IMR-90 (cell line): ENCODE measurements at regions not wholly inside any gene's neighbourhood (a gene's known extent, or its start where the extent isn't known, plus 50 kb on each side); places are given as distances from the start of the nearest gene placed in this dataset.

Source experiments
- ATAC-seq: fragments of 200-7000 bp; cut with Tn5 transposase; 2 replicates; pipeline ENCODE4 v1.9.1; 2020; ENCODE audit warnings: low read depth, mild to moderate bottlenecking, moderate library complexity
- BruUV-seq: library from RNA; stranded (reverse); fragments of 400-500 nt; replicated peaks from 2 replicates; lab custom pipeline; 2021; lab: Mats Ljungman, UMichigan
- CTCF ChIA-PET: fragments of 300-600 bp; formaldehyde crosslinking; extraction: SDS; loops from one replicate; lab custom pipeline; 2021; ENCODE audit warnings: antibody characterized with exemption; lab: Yijun Ruan, JAX
- POLR2A ChIA-PET: fragments of 300-600 bp; sonication (Branson Sonifier 250); formaldehyde crosslinking; loops from one replicate; lab custom pipeline; 2022; ENCODE audit warnings: antibody characterized with exemption; ENCODE audit not compliant: unreplicated experiment; lab: Charles Lee
- DNase-seq: peaks from one replicate; pipeline ENCODE4 v3.0.0; 2013
- H2AFZ ChIP-seq: replicated peaks from 2 replicates; pipeline ENCODE3; 2013; ENCODE audit warnings: low read length, mild to moderate bottlenecking; ENCODE audit not compliant: poor library complexity
- H2AK5ac ChIP-seq: 2 replicates; pipeline ENCODE4 v1.6.1; 2013; ENCODE audit warnings: low read depth, low read length, inconsistent platforms
- H2AK9ac ChIP-seq: replicated peaks from 2 replicates; pipeline ENCODE3; 2013; ENCODE audit warnings: mild to moderate bottlenecking, low read depth, low read length, moderate library complexity; ENCODE audit not compliant: poor library complexity
- H2BK120ac ChIP-seq: 2 replicates; pipeline ENCODE4 v1.6.1; 2013; ENCODE audit warnings: low read depth, low read length, inconsistent platforms
- H2BK15ac ChIP-seq: 3 replicates; pipeline ENCODE4 v1.6.1; 2013; ENCODE audit warnings: low read depth, low read length, inconsistent platforms
- H2BK20ac ChIP-seq: 2 replicates; pipeline ENCODE4 v1.6.1; 2013; ENCODE audit warnings: low read depth, mild to moderate bottlenecking, inconsistent platforms, low read length, moderate library complexity
- H2BK5ac ChIP-seq: 2 replicates; pipeline ENCODE4 v1.6.1; 2013; ENCODE audit warnings: mild to moderate bottlenecking, low read depth, low read length, inconsistent platforms; ENCODE audit not compliant: poor library complexity, severe bottlenecking
- H3K14ac ChIP-seq: replicated peaks from 2 replicates; pipeline ENCODE4 v1.6.1; 2013; ENCODE audit warnings: low read depth, low read length, inconsistent platforms
- H3K18ac ChIP-seq: 2 replicates; pipeline ENCODE4 v1.6.1; 2013; ENCODE audit warnings: low read depth, low read length, control low read depth
- H3K23ac ChIP-seq: 2 replicates; pipeline ENCODE4 v1.6.1; 2013; ENCODE audit warnings: low read depth, low read length, inconsistent platforms
- H3K27ac ChIP-seq: 2 replicates; pipeline ENCODE4 v1.5.1; 2013; ENCODE audit warnings: mild to moderate bottlenecking, control low read depth, low read length; ENCODE audit not compliant: insufficient read depth
- H3K27me3 ChIP-seq: 2 replicates; pipeline ENCODE4 v1.6.1; 2013; ENCODE audit warnings: low read length; ENCODE audit not compliant: control insufficient read depth, insufficient read depth
- H3K36me3 ChIP-seq: 2 replicates; pipeline ENCODE4 v1.6.1; 2013; ENCODE audit warnings: low read length, mixed read lengths; ENCODE audit not compliant: control insufficient read depth, insufficient read depth
- H3K4ac ChIP-seq: 2 replicates; pipeline ENCODE4 v1.6.1; 2013; ENCODE audit warnings: low read depth, low read length, inconsistent platforms
- H3K4me1 ChIP-seq: 2 replicates; pipeline ENCODE4 v1.6.1; 2013; ENCODE audit warnings: low read length, mixed read lengths; ENCODE audit not compliant: control insufficient read depth, insufficient read depth
- H3K4me2 ChIP-seq: 2 replicates; pipeline ENCODE4 v1.6.1; 2013; ENCODE audit warnings: low read depth, mild to moderate bottlenecking, control low read depth, low read length, moderate library complexity
- H3K4me3 ChIP-seq: 2 replicates; pipeline ENCODE4 v1.5.1; 2013; ENCODE audit warnings: low read depth, mild to moderate bottlenecking, control low read depth, low read length, moderate library complexity; ENCODE audit not compliant: insufficient read depth
- H3K56ac ChIP-seq: 2 replicates; pipeline ENCODE4 v1.6.1; 2013; ENCODE audit warnings: low read length, inconsistent platforms; ENCODE audit not compliant: insufficient read depth; ENCODE audit errors: extremely low read depth
- H3K79me1 ChIP-seq, 2 experiments: 2 replicates each; pipeline ENCODE4 v1.6.1; 2013; ENCODE audit warnings: low read length in 2 of 2, inconsistent platforms in 1 of 2, low read depth in 1 of 2
- H3K9ac ChIP-seq: 2 replicates; pipeline ENCODE4 v1.6.1; 2013; ENCODE audit warnings: low read depth, low read length, control low read depth
- H3K9me1 ChIP-seq: 2 replicates; pipeline ENCODE4 v1.6.1; 2013; ENCODE audit warnings: low read length, inconsistent platforms; ENCODE audit not compliant: insufficient read depth
- H3K9me3 ChIP-seq: 2 replicates; pipeline ENCODE4 v1.6.1; 2013; ENCODE audit warnings: low read length; ENCODE audit not compliant: control insufficient read depth, insufficient read depth
- H4K20me1 ChIP-seq: 2 replicates; pipeline ENCODE4 v1.6.1; 2013; ENCODE audit warnings: low read length, inconsistent platforms; ENCODE audit not compliant: insufficient read depth
- H4K5ac ChIP-seq: 2 replicates; pipeline ENCODE4 v1.6.1; 2013; ENCODE audit warnings: mild to moderate bottlenecking, low read depth, low read length, control low read depth
- H4K8ac ChIP-seq, 2 experiments: 2 replicates each; pipeline ENCODE4 v1.6.1; 2013; ENCODE audit warnings: low read depth in 2 of 2, low read length in 2 of 2, control low read depth in 1 of 2, inconsistent platforms in 1 of 2
- H4K91ac ChIP-seq: 2 replicates; pipeline ENCODE4 v1.6.1; 2013; ENCODE audit warnings: low read depth, low read length, inconsistent platforms; ENCODE audit not compliant: insufficient read depth
- BHLHE40 ChIP-seq: fragments of 150-350 bp; IDR thresholded peaks from 2 replicates; pipeline ENCODE4 v1.6.1; 2016; ENCODE audit warnings: mild to moderate bottlenecking, low read depth, low read length
- CEBPB ChIP-seq: IDR thresholded peaks from 2 replicates; pipeline ENCODE4 v1.6.1; 2012; ENCODE audit warnings: low read depth, low read length, improper control_type of control experiment
- CHD1 ChIP-seq: IDR thresholded peaks from 2 replicates; pipeline ENCODE4 v1.6.1; 2012; ENCODE audit warnings: low read depth, low read length, improper control_type of control experiment
- FOS ChIP-seq: fragments of 150-350 bp; IDR thresholded peaks from 2 replicates; pipeline ENCODE4 v1.6.1; 2016; ENCODE audit warnings: low read depth, low read length
- MAZ ChIP-seq: IDR thresholded peaks from 2 replicates; pipeline ENCODE4 v1.6.1; 2012; ENCODE audit warnings: low read depth, mild to moderate bottlenecking, low read length, improper control_type of control experiment, moderate library complexity, borderline replicate concordance
- MXI1 ChIP-seq: IDR thresholded peaks from 2 replicates; pipeline ENCODE4 v1.6.1; 2012; ENCODE audit warnings: low read depth, mild to moderate bottlenecking, low read length, moderate library complexity, borderline replicate concordance
- NFE2L2 ChIP-seq: fragments of 150-350 bp; IDR thresholded peaks from 2 replicates; pipeline ENCODE4 v1.6.1; 2016; ENCODE audit warnings: low read depth, mild to moderate bottlenecking, low read length
- POLR2A ChIP-seq: IDR thresholded peaks from 2 replicates; pipeline ENCODE4 v1.6.1; 2012; ENCODE audit warnings: mild to moderate bottlenecking, low read depth, low read length
- RAD21 ChIP-seq: IDR thresholded peaks from 2 replicates; pipeline ENCODE4 v1.6.1; 2012; ENCODE audit warnings: low read length, improper control_type of control experiment
- RCOR1 ChIP-seq: IDR thresholded peaks from 2 replicates; pipeline ENCODE4 v1.6.1; 2012; ENCODE audit warnings: mild to moderate bottlenecking, low read length, improper control_type of control experiment; ENCODE audit not compliant: insufficient replicate concordance
- RFX5 ChIP-seq: IDR thresholded peaks from 2 replicates; pipeline ENCODE4 v1.8.0; 2012; ENCODE audit warnings: low read depth, mild to moderate bottlenecking, low read length, moderate library complexity
- SMC3 ChIP-seq: fragments of 150-350 bp; IDR thresholded peaks from 2 replicates; pipeline ENCODE4 v1.6.1; 2016; ENCODE audit warnings: low read depth, mild to moderate bottlenecking, antibody characterized with exemption, low read length, moderate library complexity
- WGBS, 2 experiments: methylation state at CpG; one replicate each; pipeline versions ENCODE4 v1.1.5 to v1.1.7; 2013; ENCODE audit warnings: missing lambda C conversion rate in 2 of 2; ENCODE audit not compliant: insufficient read length in 1 of 2; ENCODE audit errors: extremely low coverage in 2 of 2; 5-methylcytosine and 5-hydroxymethylcytosine counted together
- dilution Hi-C: fragments of 300-500 bp; cut with HindIII; formaldehyde crosslinking; loops from one replicate; pipeline ENCODE4 v1.14.3; 2018; ENCODE audit warnings: low sequenced_read_pairs; ENCODE audit not compliant: unreplicated experiment
- in situ Hi-C: fragments of 300-500 bp; cut with MboI; formaldehyde crosslinking; loops from 3 replicates; pipeline ENCODE4 v1.14.3; 2019; ENCODE audit warnings: low sequenced_read_pairs, inconsistent platforms, mixed read lengths
- intact Hi-C: fragments of 100-400 bp; cut with micrococcal nuclease; formaldehyde crosslinking; loops from 2 replicates; pipeline ENCODE4 v1.10.0; 2022
- TF ChIP-seq, protein P1 (sequence below): fragments of 150-350 bp; IDR thresholded peaks from 2 replicates; pipeline ENCODE4 v1.6.1; 2016; ENCODE audit warnings: low read depth, mild to moderate bottlenecking, low read length, moderate library complexity, borderline replicate concordance
- TF ChIP-seq, protein P2 (sequence below): fragments of 150-350 bp; IDR thresholded peaks from 2 replicates; pipeline ENCODE4 v1.6.1; 2017; ENCODE audit warnings: mild to moderate bottlenecking, antibody characterized with exemption, low read length, low read depth
- TF ChIP-seq, protein P3 (sequence below): conservative IDR thresholded peaks from 2 replicates; pipeline ENCODE4 v1.5.1; 2012; ENCODE audit warnings: mild to moderate bottlenecking, low read depth, low read length, improper control_type of control experiment

DNA sequence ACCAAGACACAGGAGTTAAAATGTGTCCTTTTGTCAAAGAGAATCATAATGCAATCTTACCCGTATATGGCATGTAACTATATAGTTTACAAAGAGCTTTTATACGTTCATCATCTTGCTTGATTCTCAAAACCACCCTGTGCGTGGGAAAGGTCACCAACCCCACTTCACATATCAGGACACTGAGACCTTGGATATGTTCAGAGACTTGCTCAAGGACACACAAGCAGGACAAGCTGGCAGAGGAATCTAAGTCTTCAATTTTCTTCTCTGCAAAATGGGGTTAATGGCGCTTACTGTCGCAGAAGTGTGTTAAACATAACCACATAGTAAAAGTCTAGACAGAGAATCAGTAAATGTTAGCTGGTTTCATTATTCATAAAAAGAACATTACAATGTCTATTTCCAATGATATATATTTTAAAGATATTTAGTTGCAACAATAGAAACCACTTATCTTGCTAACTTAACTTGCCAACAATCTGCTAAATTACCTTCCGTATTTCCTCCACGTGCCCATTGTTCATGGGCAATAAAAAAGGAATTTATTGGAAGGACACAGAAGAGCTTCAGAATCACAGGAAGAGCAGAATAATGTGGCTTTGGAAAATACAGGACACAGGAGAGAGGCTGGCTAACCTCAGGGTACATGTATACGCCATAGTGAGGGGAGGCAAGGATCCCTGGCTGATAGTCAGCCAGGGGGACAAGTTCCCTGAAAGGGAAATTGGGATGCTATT is 64.6 kb upstream of the TAPT1 start:
- ChIA-PET CTCF (interaction anchor here (0.6 to 1.5 kb wide), 7 partner anchors 11 to 1157 kb away, joined by 3 to 4 read pairs (median 3); no protein-coding TSS in a partner anchor), POLR2A (interaction anchor here (0.7 kb wide), 1 partner anchor 255 kb away, joined by 11 read pairs; no protein-coding TSS in a partner anchor)
- DNase-seq (no peak), ATAC-seq (no peak)
- H4K8ac ChIP-seq = no peak overlapping the region
- no CpG with 5 or more reads among the region's 8 CpGs for WGBS, 2 experiments
- no TSS peak for BruUV-seq
- H3K9me3 ChIP-seq = no peaks in the 10 kb centered on the region
- no peak overlapping the region for H4K5ac ChIP-seq
- H2AK9ac ChIP-seq = no peak overlapping the region
- H3K4me1 ChIP-seq = no peaks in the 10 kb centered on the region
- in situ Hi-C loops = loop anchor here (5.0 to 25.0 kb wide), 2 partner anchors 496 to 1176 kb away; no protein-coding TSS in a partner anchor
- no peak overlapping the region for H3K27ac ChIP-seq
- intact Hi-C loops = loop anchor here (1.0 to 10.0 kb wide), 6 partner anchors 152 to 1182 kb away; partner anchors contain the start of gene LDB2
- H3K23ac ChIP-seq = no peak overlapping the region
- dilution Hi-C loops = no loop called here
- no peak overlapping the region for H2BK20ac ChIP-seq
- H3K14ac ChIP-seq = no peak overlapping the region
- no peak overlapping the region for H3K56ac ChIP-seq
- H3K4me2 ChIP-seq = no peak overlapping the region
- H3K79me1 ChIP-seq = no peaks in the 10 kb centered on the region
- H3K4ac ChIP-seq = no peak overlapping the region
- no peak overlapping the region for H4K91ac ChIP-seq
- no peak overlapping the region for H2AFZ ChIP-seq
- H2BK15ac ChIP-seq = no peak overlapping the region
- H3K9ac ChIP-seq = no peak overlapping the region
- H3K4me3 ChIP-seq = no peak overlapping the region
- H3K9me1 ChIP-seq = no peaks in the 10 kb centered on the region
- no peaks in the 10 kb centered on the region for H4K20me1 ChIP-seq
- H3K36me3 ChIP-seq = no peaks in the 10 kb centered on the region
- H2BK5ac ChIP-seq = no peak overlapping the region
- H3K18ac ChIP-seq = no peak overlapping the region
- peaks cover 8% of the 10 kb centered on the region for H3K27me3 ChIP-seq
- no peak overlapping the region for H2AK5ac ChIP-seq
- H2BK120ac ChIP-seq = no peak overlapping the region
- TF ChIP-seq, protein P1, sequence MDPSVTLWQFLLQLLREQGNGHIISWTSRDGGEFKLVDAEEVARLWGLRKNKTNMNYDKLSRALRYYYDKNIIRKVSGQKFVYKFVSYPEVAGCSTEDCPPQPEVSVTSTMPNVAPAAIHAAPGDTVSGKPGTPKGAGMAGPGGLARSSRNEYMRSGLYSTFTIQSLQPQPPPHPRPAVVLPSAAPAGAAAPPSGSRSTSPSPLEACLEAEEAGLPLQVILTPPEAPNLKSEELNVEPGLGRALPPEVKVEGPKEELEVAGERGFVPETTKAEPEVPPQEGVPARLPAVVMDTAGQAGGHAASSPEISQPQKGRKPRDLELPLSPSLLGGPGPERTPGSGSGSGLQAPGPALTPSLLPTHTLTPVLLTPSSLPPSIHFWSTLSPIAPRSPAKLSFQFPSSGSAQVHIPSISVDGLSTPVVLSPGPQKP = no peak
- TF ChIP-seq, protein P2, sequence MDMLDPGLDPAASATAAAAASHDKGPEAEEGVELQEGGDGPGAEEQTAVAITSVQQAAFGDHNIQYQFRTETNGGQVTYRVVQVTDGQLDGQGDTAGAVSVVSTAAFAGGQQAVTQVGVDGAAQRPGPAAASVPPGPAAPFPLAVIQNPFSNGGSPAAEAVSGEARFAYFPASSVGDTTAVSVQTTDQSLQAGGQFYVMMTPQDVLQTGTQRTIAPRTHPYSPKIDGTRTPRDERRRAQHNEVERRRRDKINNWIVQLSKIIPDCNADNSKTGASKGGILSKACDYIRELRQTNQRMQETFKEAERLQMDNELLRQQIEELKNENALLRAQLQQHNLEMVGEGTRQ = no peak
- TF ChIP-seq, protein P3, sequence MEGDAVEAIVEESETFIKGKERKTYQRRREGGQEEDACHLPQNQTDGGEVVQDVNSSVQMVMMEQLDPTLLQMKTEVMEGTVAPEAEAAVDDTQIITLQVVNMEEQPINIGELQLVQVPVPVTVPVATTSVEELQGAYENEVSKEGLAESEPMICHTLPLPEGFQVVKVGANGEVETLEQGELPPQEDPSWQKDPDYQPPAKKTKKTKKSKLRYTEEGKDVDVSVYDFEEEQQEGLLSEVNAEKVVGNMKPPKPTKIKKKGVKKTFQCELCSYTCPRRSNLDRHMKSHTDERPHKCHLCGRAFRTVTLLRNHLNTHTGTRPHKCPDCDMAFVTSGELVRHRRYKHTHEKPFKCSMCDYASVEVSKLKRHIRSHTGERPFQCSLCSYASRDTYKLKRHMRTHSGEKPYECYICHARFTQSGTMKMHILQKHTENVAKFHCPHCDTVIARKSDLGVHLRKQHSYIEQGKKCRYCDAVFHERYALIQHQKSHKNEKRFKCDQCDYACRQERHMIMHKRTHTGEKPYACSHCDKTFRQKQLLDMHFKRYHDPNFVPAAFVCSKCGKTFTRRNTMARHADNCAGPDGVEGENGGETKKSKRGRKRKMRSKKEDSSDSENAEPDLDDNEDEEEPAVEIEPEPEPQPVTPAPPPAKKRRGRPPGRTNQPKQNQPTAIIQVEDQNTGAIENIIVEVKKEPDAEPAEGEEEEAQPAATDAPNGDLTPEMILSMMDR = no peak
- no peak for TF ChIP-seq CHD1
- no peak for TF ChIP-seq MAZ
- TF ChIP-seq NFE2L2 = no peak
- no peak for TF ChIP-seq RCOR1
- TF ChIP-seq RAD21 = no peak
- no peak for TF ChIP-seq CEBPB
- TF ChIP-seq MXI1 = no peak
- TF ChIP-seq SMC3 = no peak
- TF ChIP-seq POLR2A = no peak
- no peak for TF ChIP-seq FOS
- no peak for TF ChIP-seq RFX5
- no peak for TF ChIP-seq BHLHE40
